Activated CD4-positive, alpha-beta T cell treated with anti-CD3 and anti-CD28 coated beads for 24 hours (primary cell): ENCODE measurements at regions not wholly inside any gene's neighbourhood (a gene's known extent, or its start where the extent isn't known, plus 50 kb on each side); places are given as distances from the start of the nearest gene placed in this dataset.

Experiments
- DNase-seq, 2 donors: peaks; one replicate each; pipeline ENCODE4 v3.0.0-alpha.2; 2020; ENCODE audit warnings: low read depth in 2 of 2

DNA sequence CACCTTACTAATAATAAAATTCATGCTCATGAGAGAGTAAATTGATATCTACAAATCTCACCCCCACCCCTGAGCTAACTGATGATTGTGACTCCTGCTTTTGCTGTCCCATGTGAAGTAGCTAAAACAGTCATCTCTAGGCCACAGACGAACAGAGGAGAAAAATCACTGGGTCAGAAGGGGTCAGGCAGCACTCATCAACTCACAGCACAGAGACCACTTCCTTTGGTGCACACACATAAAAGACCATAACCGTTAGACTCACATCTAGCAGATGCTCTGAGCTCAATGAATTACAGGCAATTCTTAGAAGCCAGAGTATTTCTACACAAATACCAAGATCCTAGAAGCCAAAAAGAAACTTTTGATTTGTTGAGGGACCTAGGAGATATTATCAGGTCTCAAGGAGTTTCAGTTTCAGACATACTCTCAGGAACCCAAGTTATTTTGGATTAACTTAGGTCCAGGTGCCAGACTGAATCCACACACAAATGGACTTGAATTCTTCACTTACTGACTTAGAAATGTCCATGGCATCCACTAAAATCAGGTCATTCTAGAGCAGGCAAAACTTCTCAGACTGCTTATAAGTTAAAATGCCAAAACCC lies 65.0 kb upstream of the TES start:
- DNase-seq, result no peak

DNA sequence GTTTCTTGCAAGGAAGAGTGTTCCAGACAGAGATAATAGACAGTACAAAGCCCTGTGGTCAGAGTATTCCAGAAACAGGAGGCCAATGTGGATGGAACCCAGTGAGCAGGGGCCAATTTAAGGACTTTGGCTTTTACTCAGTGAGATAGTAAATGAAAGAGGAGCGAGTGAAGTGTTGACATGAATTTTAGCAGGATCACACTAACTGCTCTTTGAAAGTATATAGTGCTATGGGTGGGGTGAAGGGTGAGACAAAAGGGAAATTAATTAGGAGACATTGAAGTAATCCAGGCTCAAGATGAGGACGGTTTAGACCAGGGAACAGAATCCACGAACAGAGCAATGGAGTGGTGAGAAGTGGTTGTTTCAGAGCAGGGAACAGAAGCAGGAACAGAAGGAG lies 62.2 kb upstream of the TES start:
- DNase-seq, result no peak

DNA sequence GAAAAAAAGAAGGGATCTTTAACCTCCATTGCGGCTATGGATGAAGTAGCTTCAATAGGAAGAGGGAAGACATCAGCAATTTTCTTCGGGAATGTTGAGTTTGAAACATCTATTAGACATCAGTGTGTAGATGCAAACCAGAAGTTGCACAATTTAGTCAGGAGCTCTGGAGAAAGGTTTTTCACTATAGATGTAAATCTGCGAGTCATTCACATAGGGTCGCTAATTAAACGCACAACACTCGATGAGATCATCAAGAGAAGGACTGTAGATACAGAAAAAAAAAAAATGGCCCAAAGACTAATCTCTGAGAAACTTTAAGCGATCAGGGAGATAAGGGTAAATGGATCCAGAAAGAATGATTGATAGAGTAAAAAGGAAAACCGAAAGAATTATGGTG lies 61.7 kb upstream of the TES start:
- DNase-seq, result no peak

DNA sequence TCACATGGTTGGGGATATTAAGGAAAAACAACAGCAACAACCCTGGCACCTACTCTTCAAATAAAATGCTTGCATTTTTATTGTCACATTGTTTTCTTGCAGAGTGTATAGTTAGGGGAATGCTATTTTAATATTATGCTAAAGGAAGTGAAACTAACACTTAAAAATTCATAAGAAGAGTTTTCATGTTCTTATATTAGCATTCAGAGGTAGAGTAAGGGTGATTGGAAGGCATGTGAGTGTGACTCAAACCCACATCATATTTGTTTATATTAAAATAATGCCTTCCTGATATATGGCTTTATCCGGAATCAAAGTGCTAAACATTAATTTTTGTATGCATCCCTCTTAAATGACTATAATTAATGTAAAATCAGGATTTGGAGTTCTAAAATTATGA lies 59.8 kb upstream of the TES start:
- DNase-seq, result no peak

DNA sequence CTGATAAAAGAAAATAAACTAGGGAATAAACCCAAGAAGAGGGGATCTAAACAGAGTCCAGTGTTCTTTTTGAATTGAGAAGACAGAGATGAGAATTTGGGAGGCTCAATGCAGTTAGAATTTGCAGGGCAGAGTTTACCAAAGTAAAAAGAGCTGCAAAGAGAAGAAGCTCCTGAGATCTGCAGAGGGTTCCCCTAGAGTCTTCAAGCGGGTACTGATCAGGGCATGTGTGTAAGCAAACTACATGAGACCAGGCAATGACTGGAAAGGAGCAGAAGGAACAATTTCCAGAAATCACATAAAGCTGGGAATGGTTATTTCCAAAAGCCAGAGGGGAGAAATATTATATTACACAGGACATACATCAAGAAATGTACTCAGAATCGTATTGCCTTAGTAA lies 58.1 kb upstream of the TES start:
- no peak for DNase-seq

DNA sequence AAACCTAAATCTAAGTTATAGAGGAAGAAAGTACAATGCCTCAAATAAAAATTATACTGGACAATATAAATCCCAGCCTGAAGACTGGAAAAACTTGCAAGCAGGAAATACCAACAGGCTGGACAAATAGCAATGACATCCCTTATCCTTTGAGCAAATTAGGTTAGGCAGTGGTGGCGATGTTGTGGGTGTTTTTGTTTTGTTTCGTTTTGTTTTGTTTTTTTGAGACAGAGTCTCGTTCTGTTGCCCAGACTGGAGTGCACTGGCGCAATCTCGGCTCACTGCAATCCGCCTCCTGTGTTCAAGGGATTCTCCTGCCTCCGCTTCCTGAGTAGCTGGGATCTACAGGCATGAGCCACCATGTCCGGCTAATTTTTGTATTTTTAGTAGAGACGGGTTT lies 57.3 kb upstream of the TES start:
- DNase-seq, result no peak

DNA sequence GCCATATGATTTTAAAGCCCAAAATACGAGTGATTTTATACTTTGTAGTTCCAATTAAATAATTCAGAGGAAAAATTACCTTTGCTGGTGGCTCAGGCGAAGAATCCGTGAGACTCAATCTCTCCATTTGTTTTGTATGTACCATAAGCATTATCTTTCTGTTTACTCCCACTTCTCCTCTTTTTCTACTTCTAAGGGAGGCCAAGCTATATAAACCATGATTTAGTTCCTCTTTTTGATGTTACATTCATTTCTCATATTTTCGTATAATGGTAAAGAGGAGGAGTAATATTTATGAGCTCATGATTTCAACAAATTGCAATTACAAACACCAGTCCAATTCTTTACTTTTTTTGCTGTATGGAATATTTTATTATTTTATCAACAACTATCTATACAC lies 50.6 kb upstream of the TES start:
- no peak for DNase-seq
